K562 (cell line): ENCODE measurements at regions not wholly inside any gene's neighbourhood (a gene's known extent, or its start where the extent isn't known, plus 50 kb on each side); places are given as distances from the start of the nearest gene placed in this dataset.

ENCODE experiments used
- ATAC-seq: fragments of 200-7000 bp; cut with Tn5 transposase; 3 replicates; pipeline ENCODE4 v1.9.1; 2020; ENCODE audit warnings: moderate library complexity
- BruUV-seq: library from RNA; stranded (reverse); fragments of 400-500 nt; replicated peaks from 2 replicates; lab custom pipeline; 2021; lab: Mats Ljungman, UMichigan
- CTCF ChIA-PET: fragments of 300-600 bp; formaldehyde crosslinking; extraction: SDS; loops from one replicate; lab custom pipeline; 2021; ENCODE audit warnings: low intra/inter-chr PET ratio; lab: Yijun Ruan, JAX
- POLR2A ChIA-PET: fragments of 300-600, 350-650 bp; sonication (Branson Sonifier 250); formaldehyde crosslinking; extraction: SDS; loops from one replicate; lab custom pipeline; 2021; ENCODE audit warnings: antibody characterized with exemption, inconsistent platforms; lab: Yijun Ruan, JAX
- DNase-seq, 4 experiments: peaks; one replicate each; pipeline versions ENCODE4 v3.0.0 to v3.0.0-alpha.2; 2011 to 2018; ENCODE audit warnings: low spot score in 3 of 4, mixed read lengths in 3 of 4; ENCODE audit errors: extremely low read depth in 1 of 4
- FAIRE-seq: peaks from 2 replicates; lab custom pipeline; 2011; peaks lifted over from hg19 to GRCh38; lab: Jason Lieb, UNC
- H2AFZ ChIP-seq: 2 replicates; pipeline ENCODE4 v1.6.0; 2011; ENCODE audit warnings: low read depth, low read length, control low read depth, inconsistent platforms
- H3K27ac ChIP-seq: fragments of 200-600 bp; 3 replicates; pipeline ENCODE4 v1.8.0; 2011; ENCODE audit warnings: low read depth, mild to moderate bottlenecking, control low read depth, inconsistent platforms, low read length, moderate library complexity, mixed read lengths; ENCODE audit errors: extremely low read depth
- H3K27me3 ChIP-seq, 2 experiments: fragments of 300-600 bp in 1 of 2; 2 replicates in 1 of 2; 3 replicates in 1 of 2; pipeline versions ENCODE4 v1.6.0 to v1.8.0; 2011; ENCODE audit warnings: inconsistent platforms in 2 of 2, low read length in 2 of 2, mild to moderate bottlenecking in 1 of 2, mixed read lengths in 1 of 2, moderate library complexity in 1 of 2; ENCODE audit not compliant: control insufficient read depth in 2 of 2, insufficient read depth in 2 of 2
- H3K36me3 ChIP-seq: fragments of 300-600 bp; 3 replicates; pipeline ENCODE4 v1.8.0; 2011; ENCODE audit warnings: mild to moderate bottlenecking, low read length, inconsistent platforms; ENCODE audit not compliant: control insufficient read depth, insufficient read depth
- H3K4me1 ChIP-seq, 2 experiments: fragments of 200-600 bp in 1 of 2; replicated peaks in 1 of 2; 2 replicates in 1 of 2; 3 replicates in 1 of 2; pipeline versions ENCODE4 v1.5.1 to v1.8.0; 2011; ENCODE audit warnings: inconsistent platforms in 2 of 2, low read length in 2 of 2, mild to moderate bottlenecking in 1 of 2, mixed read lengths in 1 of 2, moderate library complexity in 1 of 2; ENCODE audit not compliant: control insufficient read depth in 2 of 2, insufficient read depth in 2 of 2
- H3K4me2 ChIP-seq: 2 replicates; pipeline ENCODE4 v1.6.1; 2011; ENCODE audit warnings: low read length, control low read depth, inconsistent platforms, mixed read lengths; ENCODE audit not compliant: insufficient read depth
- H3K4me3 ChIP-seq: fragments of 200-600 bp; sonication (generic), shearing (Covaris generic); 2 replicates; pipeline ENCODE4 v1.5.1; 2016; ENCODE audit warnings: control low read depth, inconsistent platforms
- H3K79me2 ChIP-seq: fragments of 200-600 bp; 3 replicates; pipeline ENCODE4 v1.8.0; 2011; ENCODE audit warnings: low read length, inconsistent platforms; ENCODE audit not compliant: control insufficient read depth, insufficient read depth
- H3K9ac ChIP-seq, 2 experiments: 2 replicates each; pipeline versions ENCODE4 v1.6.0 to v1.6.1; 2011; ENCODE audit warnings: low read depth in 2 of 2, low read length in 2 of 2, control low read depth in 1 of 2, inconsistent platforms in 1 of 2, mild to moderate bottlenecking in 1 of 2, mixed read lengths in 1 of 2; ENCODE audit not compliant: insufficient read depth in 1 of 2
- H3K9me1 ChIP-seq: one replicate; pipeline ENCODE4 v1.6.0; 2011; ENCODE audit warnings: inconsistent platforms, mild to moderate bottlenecking, low read length, moderate library complexity; ENCODE audit not compliant: control insufficient read depth, insufficient read depth
- H3K9me3 ChIP-seq: replicated peaks from 2 replicates; pipeline ENCODE4 v1.5.1; 2011; ENCODE audit warnings: low read depth, low read length, inconsistent platforms; ENCODE audit not compliant: control insufficient read depth, insufficient read depth
- H4K20me1 ChIP-seq: replicated peaks from 2 replicates; pipeline ENCODE4 v1.6.1; 2011; ENCODE audit warnings: low read length, inconsistent platforms, mixed read lengths; ENCODE audit not compliant: control insufficient read depth, insufficient read depth
- CTCF ChIP-seq, 3 experiments: IDR thresholded peaks in 2 of 3; conservative IDR thresholded peaks in 1 of 3; 2 replicates each; pipeline ENCODE4 v1.5.1; 2011 to 2012; ENCODE audit warnings: low read length in 3 of 3, mild to moderate bottlenecking in 3 of 3, control low read depth in 2 of 3, improper control_type of control experiment in 1 of 3, inconsistent platforms in 1 of 3, low read depth in 1 of 3, mixed read lengths in 1 of 3, moderate library complexity in 1 of 3; ENCODE audit not compliant: insufficient read depth in 2 of 3
- ETV6 ChIP-seq, 3 experiments: fragments of 150-350 bp in 1 of 3; sonication (generic) in 1 of 3; formaldehyde crosslinking in 1 of 3; IDR thresholded peaks; 2 replicates each; pipeline versions ENCODE4 v1.6.1 to v1.8.0; 2014 to 2022; ENCODE audit warnings: borderline replicate concordance in 2 of 3, low read depth in 2 of 3, antibody characterized with exemption in 1 of 3, low read length in 1 of 3, mild to moderate bottlenecking in 1 of 3, missing genetic modification reagents in 1 of 3
- SMAD1 ChIP-seq: fragments of 150-350 bp; IDR thresholded peaks from 2 replicates; pipeline ENCODE4 v1.6.1; 2014; ENCODE audit warnings: low read length, low read depth; ENCODE audit not compliant: partially characterized antibody
- ZBTB17 ChIP-seq: fragments of 450-650 bp; formaldehyde crosslinking; IDR thresholded peaks from 2 replicates; pipeline ENCODE4 v1.4.0; 2020; ENCODE audit warnings: mild to moderate bottlenecking
- ZNF445 ChIP-seq: fragments of 250-450 bp; sonication (Bioruptor Pico); IDR thresholded peaks from 2 replicates; pipeline ENCODE4 v1.4.0; 2020; ENCODE audit warnings: low read depth, mild to moderate bottlenecking, moderate library complexity
- ZNF655 ChIP-seq: fragments of 250-450 bp; sonication (Bioruptor Pico); IDR thresholded peaks from 2 replicates; pipeline ENCODE4 v1.5.0; 2021
- WGBS: fragments of 100-300 bp; shearing (Covaris generic); methylation state at CpG from one replicate; pipeline ENCODE4 v1.1.6; 2016; ENCODE audit warnings: low coverage, mixed read lengths; ENCODE audit not compliant: insufficient coverage; ENCODE audit errors: missing lambda C conversion rate; 5-methylcytosine and 5-hydroxymethylcytosine counted together
- in situ Hi-C: fragments of 300-500 bp; cut with MboI; formaldehyde crosslinking; loops from 4 replicates; pipeline ENCODE4 v1.15.0; 2018; ENCODE audit warnings: inconsistent platforms, mixed read lengths
- intact Hi-C: fragments of 100-400 bp; cut with micrococcal nuclease; formaldehyde crosslinking; loops from 2 replicates; pipeline ENCODE4 v1.14.2; 2022
- TF ChIP-seq, protein P1 (sequence below): fragments of 250-450 bp; sonication (Bioruptor Pico); IDR thresholded peaks from 2 replicates; pipeline ENCODE4 v1.5.0; 2021; ENCODE audit warnings: mild to moderate bottlenecking, moderate library complexity

- ChIA-PET POLR2A (interaction anchor here (0.6 kb wide), 1 partner anchor 82 kb away, joined by 3 read pairs; no protein-coding TSS in a partner anchor), CTCF (no interaction called here)
- Histone ChIP-seq H3K4me3 (no peak overlapping the region), H3K9me3 (0 out of 2 replicates have a peak, but pooled peaks cover 6% of the 10 kb centered on the region), H2AFZ (no peak overlapping the region), H3K4me2 (no peak overlapping the region), H4K20me1 (no peaks in the 10 kb centered on the region), H3K4me1 (peaks cover 10 to 15% of the 10 kb centered on the region in 2 experiments; a peak in 4 of 5 replicates), H3K36me3 (no peaks in the 10 kb centered on the region), H3K79me2 (no peaks in the 10 kb centered on the region), H3K27me3 (no peaks in the 10 kb centered on the region), H3K27ac (no peak overlapping the region), H3K9me1 (no peaks in the 10 kb centered on the region), H3K9ac (no peak overlapping the region)
- no peak for TF ChIP-seq ZNF445
- no TSS peak for BruUV-seq
- DNase-seq (no peak), FAIRE-seq (no peak), ATAC-seq (no peak)
- 27% methylated on average over 5 of the region's 5 CpGs for WGBS
- intact Hi-C loops (no loop called here), in situ Hi-C loops (no loop called here)
These were observed 142.9 kb upstream of the TRIM24 start for GRCh38 chr7:138317044-138317596.

DNA sequence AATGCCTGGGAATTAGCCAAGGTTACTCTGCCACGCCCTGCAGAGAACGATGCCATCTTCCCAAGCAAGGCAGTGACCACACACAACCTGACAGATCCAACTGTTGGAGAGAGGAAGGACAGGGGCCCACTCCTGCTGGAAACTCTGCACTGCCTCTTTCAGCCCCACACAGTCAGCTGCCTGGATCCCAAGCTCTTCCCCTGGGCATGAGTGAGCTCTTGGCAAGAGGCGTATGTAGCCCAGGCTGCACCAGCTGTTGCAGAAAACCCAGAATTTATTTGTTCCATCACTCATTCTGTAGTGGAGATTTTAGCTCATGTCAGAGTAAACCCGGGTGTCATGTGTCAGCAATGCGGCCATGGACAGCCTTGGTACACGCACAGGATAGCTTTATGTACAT lies 135.1 kb upstream of the TRIM24 start:
- WGBS: 36% methylated on average over 6 of the region's 6 CpGs
- no peak overlapping the region for H3K9ac ChIP-seq
- H3K4me2 ChIP-seq: no peak overlapping the region
- H3K79me2 ChIP-seq: no peaks in the 10 kb centered on the region
- no TSS peak for BruUV-seq
- no peaks in the 10 kb centered on the region for H3K36me3 ChIP-seq
- H3K4me1 ChIP-seq: peaks cover 0 to 3% of the 10 kb centered on the region in 2 experiments; a peak in 1 of 5 replicates
- ChIA-PET POLR2A (interaction anchor here (0.8 kb wide), 1 partner anchor 96 kb away, joined by 4 read pairs; no protein-coding TSS in a partner anchor), CTCF (no interaction called here)
- in situ Hi-C loops: no loop called here
- H4K20me1 ChIP-seq: no peaks in the 10 kb centered on the region
- DNase-seq: no peak
- H3K4me3 ChIP-seq: no peak overlapping the region
- H3K9me3 ChIP-seq: peaks cover 8% of the 10 kb centered on the region
- no peaks in the 10 kb centered on the region for H3K27me3 ChIP-seq
- peak overlapping the region; percentile 60 for H2AFZ ChIP-seq
- intact Hi-C loops: no loop called here
- ATAC-seq: no peak
- no peak overlapping the region for H3K27ac ChIP-seq
- no peak for FAIRE-seq
- H3K9me1 ChIP-seq: no peaks in the 10 kb centered on the region
- no peak for TF ChIP-seq CTCF (IDR thresholded peaks at IDR 0.05 in 2 of 3, conservative IDR thresholded peaks at IDR 0.05 in 1 of 3; ENCODE audit: insufficient read depth in 2 of 3, low read depth in 1 of 3, low read length in 3 of 3)
- TF ChIP-seq ZNF655 (CRISPR knock-in tag): no peak
- TF ChIP-seq, protein P1, sequence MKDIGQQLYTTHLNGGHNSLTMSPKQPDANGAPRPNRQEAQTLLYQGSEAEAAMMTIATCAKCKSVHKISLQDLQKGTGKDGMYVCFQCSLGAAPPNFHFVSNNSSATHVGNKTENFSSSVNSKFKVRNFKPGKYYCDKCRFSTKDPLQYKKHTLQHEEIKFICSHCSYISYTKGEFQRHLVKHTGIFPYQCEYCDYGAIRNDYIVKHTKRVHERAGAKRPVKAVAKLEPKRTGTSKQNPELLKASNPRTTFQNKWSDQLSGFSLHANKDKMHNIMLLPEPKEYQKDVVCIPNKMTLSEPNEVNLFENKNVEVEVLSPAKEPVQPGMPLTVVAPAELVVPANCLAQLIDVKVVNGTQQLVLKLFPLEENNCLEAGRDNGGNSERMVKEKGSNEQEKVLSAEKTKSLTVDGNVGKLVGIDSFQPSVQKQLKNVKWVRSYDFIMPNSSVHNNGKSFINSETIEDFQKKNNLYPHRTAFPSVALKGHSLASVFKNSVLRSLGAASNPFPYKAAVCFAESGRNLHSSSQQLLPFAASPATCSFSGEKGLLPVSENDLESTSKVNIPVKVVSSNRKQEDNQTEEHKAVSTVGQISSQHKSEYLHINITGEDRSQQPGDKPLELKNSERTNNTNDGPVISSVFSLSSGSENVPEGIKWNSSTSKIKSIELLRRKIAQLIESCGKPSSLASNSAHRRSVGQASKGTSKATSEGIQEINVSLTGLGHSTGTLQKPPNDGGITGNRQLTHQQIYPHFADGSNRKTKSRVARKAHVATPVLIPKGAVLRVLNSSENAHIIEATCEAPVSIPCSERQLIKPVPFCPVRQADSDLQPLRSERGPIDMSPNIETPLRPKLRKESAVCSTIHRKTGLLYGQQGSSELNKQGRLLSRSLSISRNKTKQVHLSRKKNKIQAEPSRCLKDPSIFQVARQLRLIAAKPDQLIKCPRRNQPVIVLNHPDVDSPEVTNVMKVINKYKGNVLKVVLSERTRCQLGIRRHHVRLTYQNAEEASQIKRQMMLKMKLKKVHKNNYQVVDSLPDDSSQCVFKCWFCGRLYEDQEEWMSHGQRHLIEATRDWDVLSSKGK (CRISPR knock-in tag): no peak
- no peak for TF ChIP-seq ZBTB17
- no peak for TF ChIP-seq SMAD1
- TF ChIP-seq ETV6 (IDR thresholded peaks at IDR 0.05; ENCODE audit: borderline replicate concordance in 1 of 2, low read depth in 2 of 2, low read length in 1 of 2): no peak
- TF ChIP-seq ETV6 (CRISPR knock-in tag; IDR thresholded peaks at IDR 0.05; ENCODE audit: borderline replicate concordance): no peak
